PC-3 (cell line): ENCODE measurements at regions not wholly inside any gene's neighbourhood (a gene's known extent, or its start where the extent isn't known, plus 50 kb on each side); places are given as distances from the start of the nearest gene placed in this dataset.

Source experiments
- CTCF ChIP-seq: fragments of 300-600 bp; sonication (generic); conservative IDR thresholded peaks from 2 replicates; pipeline ENCODE4 v1.5.1; 2017; ENCODE audit warnings: antibody characterized with exemption, low read depth, mild to moderate bottlenecking, low read length
- EZH2 ChIP-seq: fragments of 300-600 bp; sonication (generic); IDR thresholded peaks from one replicate; pipeline ENCODE4 v1.6.1; 2017; ENCODE audit warnings: antibody characterized with exemption, mild to moderate bottlenecking, low read length; ENCODE audit not compliant: unreplicated experiment
- EZH2phosphoT487 ChIP-seq: fragments of 300-600 bp; sonication (generic); IDR thresholded peaks from 2 replicates; pipeline ENCODE4 v1.6.1; 2018; ENCODE audit warnings: mild to moderate bottlenecking, antibody characterized with exemption, low read length, borderline replicate concordance

- no peak for TF ChIP-seq CTCF
- no peak for TF ChIP-seq EZH2
- TF ChIP-seq EZH2phosphoT487: no peak
Measured at GRCh38 chr3:181940703-181941102, 229.0 kb downstream of the SOX2 start.
